Stimulated activated CD8-positive, alpha-beta memory T cell treated with anti-CD3 and anti-CD28 coated beads, Interleukin-4, amount 100 ng/mL, for 4 hours (primary cell): ENCODE measurements at regions not wholly inside any gene's neighbourhood (a gene's known extent, or its start where the extent isn't known, plus 50 kb on each side); places are given as distances from the start of the nearest gene placed in this dataset.

Experiments used
- DNase-seq, 2 donors: peaks; one replicate each; pipeline ENCODE4 v3.0.0-alpha.2; 2020; ENCODE audit warnings: low read depth in 2 of 2, low spot score in 1 of 2

DNA sequence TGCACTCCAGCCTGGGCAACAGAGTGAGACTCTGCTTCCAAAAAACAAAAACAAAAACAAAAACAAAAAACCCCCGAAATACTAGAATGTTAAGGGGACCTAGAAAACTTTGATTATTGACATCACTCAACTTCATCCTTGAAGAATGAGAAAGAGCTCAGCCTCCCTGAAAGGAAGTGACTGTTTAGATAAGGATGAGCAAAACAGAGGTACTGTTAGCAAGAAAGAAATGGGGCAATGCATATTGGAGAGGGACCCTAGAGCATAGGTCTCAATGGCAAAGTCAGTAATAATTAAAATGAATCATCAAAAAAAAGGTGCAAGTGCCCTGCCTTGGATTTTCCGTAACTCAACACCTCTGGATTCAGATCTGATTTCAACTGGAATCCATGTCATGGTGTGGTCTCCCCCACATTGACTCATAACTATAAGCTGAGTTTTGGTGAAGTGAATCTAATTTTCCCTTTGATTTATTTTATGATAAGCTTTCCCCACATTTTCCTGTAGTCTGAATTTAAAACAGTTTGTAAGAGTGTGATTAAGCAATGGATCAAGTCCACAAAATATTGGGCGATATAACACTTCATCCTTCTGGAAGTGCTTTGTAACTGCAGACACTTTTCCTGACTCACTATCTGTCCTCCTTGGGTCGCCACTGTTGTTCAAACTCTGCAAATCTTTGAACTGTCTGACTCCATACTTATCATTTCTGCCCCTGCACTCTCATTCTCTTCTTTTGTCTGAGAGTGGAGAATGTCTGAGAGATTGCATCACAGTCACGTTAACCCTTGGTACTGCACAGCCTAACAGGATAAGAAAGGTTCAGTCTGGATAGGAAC lies 224.8 kb upstream of the LYZL1 start:
- no peak for DNase-seq

DNA sequence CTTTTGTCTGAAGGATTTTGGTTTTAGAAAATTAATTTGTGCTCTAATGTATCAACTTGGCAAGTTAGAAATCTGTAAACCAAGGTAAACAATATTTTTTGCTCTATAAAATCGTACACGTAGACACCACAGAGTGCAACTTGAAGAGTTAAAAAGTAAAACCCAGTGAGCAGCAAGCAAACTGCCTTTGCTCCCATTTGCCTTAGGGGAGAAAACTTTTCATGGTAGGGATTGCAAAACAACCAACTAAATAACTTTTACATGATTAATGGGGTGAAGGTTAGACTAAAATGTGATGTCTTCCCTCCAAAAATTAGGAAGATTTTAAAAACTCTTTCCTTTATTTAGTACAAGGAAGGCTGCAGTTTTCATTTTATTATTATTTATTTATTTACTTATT lies 224.2 kb upstream of the LYZL1 start:
- DNase-seq = no peak

DNA sequence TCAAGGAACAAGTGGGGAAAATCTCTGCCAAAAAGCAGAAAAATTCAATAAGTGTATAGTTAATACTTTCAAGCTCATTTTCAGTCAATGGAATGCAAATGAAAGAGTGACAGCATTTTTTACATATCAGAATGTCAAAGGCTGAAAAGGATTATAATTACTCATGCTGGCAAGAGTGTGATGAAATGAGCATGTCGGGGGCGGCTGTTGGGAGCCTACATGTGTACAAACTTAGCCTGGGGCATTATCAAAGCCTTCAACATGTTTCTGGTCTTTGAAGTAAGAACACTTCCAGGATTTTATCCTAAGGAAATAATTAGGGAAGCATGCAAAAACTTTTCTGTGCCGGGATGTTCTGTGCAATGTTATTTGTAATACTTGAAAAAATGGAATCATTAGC lies 221.7 kb upstream of the LYZL1 start:
- DNase-seq = no peak

DNA sequence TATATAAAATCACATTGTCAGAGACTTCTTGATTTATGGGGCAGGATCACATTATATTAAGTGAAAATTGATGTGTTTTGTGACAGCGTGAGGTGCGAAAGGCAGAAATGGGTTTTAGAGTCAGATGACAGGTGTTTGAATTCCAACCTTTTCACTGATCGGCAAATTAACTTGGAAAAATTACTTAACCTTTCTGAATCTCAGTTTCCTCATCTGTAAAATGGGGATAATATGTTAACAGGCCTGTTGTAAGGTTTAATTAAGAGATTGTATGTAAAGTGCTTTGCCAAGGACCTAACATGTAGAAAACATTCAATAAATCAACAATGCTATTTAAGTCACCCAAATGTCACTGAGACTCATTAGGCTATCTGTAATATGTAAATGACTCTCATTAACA lies 221.2 kb upstream of the LYZL1 start:
- DNase-seq = no peak

DNA sequence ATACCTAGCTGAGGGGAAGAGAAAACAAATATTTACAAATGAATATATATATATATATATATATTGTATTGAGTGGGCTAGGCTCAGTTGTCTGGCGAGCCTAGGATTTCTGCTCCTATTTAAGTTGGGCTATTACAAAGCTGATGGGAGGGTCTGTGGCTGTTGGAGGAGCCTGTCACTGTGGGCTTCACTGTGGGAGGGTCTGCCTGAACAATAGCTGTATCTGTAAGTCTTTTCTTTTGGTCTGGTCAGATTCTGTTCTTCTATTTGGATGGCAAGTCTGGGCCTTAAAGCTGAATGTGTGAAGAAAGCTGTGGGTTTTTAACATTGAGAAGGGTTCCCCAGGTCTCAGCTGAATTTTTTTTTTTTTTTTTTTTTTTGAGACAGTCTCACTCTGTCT lies 220.6 kb upstream of the LYZL1 start:
- DNase-seq = no peak

DNA sequence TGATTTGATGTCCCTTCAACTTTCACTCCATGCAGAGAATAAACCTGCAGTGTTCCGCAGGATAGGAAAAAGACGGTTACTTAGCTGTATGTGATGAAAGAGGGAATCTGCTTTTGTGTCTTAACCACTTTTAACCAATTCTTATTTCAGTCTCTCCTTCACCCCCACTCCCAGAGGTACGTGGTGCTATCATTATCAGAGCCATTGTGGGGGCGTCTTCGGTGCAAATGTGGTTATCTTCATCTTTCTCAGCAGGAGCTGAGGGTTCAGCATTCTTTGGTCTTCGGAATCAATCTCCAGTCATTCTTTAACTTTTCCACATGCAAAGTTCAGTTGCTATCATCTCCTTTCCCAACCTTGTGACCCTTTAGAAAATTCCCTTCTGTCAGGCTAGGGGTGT lies 219.9 kb upstream of the LYZL1 start:
- DNase-seq = no peak

DNA sequence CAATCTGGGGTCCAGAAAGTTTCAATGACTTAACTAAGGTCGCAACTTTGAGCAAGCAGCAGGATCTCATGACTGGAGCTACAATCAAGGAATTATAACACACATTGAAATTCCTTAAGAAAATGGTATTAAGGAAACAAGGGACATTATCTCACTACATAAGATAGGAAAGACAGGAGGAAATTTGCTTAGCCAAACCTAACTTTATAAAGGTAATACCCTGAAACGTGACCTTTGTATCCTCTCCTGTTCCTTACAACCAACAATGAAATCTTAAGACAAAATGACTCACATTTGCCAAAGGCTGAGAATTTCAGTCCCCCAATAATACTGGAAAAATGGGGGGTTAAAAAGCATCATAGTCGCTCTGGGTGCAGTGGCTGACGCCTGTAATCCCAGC lies 218.9 kb upstream of the LYZL1 start:
- no peak for DNase-seq

DNA sequence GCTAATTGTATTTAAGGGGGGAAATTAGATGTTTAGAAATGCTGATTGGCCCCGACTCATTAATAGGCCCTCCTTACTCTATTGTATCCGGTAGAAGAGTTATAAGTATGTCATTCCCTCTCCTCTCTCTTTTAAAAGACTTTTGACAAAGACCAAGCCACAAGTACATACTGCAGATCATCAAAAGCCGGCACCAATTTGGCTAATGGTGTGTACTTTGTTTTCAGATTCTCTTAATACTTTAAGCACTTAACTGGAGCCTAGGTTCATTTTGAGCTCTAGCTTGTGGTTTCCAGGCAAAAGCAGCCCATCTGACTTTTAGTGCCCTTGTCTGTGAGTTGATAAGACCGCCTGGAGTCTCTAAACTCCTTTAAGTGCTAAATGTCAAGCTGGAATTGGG lies 210.0 kb upstream of the LYZL1 start:
- DNase-seq = no peak

DNA sequence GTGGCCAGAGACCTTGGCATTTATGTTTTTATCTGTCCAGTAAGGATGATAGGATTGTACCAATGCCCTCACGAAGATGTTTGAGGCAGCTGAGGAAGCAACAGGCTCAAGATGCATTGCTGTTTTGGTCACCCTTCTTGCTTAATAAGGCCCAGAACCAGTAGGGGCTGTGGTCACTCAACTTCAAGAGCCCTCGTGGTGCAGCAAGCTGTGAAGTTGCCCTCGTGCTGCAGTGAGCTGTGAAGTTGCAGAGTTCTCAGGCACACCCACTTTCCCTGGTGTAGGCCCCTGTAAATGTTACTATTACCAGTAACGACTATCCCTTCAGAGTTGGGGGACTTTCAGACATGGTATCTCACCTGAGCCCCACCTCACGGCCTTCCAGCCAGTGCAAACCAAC lies 207.6 kb upstream of the LYZL1 start:
- no peak for DNase-seq

DNA sequence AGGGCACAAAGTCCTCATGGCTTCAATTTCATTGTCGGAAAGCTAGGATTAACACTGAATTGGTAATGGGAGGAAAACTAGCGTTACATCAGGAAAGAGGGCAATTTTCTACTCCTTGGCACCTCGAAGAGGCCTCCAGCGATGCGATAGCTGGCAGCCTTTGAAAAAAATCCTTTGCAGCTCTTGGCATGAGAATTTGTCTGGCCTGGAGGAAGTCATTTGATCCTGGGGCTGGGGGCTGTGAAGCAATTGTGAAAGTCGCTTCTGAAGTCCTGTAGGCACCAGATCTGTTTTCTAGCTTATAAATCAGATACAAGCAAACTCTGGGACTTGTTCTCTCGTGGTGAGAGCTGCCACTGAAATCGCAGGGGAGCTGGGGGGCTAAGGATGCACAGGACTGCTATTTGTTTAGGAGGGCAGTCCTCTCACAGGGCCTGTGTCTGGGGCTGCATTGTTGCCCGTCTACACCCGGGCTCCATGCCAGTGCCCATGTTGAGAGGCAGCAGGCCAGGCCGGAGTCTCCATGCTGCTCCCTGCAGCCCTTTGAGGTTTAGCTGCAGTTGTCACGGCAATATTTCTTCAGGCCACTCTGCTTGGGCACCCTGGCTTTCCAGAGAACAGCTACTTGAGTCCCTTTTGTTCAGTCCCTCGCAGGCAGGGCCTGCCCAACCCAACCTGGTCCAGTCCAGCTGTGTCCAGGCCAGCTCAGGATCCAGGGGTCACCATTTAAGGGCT lies 206.8 kb upstream of the LYZL1 start:
- no peak for DNase-seq

DNA sequence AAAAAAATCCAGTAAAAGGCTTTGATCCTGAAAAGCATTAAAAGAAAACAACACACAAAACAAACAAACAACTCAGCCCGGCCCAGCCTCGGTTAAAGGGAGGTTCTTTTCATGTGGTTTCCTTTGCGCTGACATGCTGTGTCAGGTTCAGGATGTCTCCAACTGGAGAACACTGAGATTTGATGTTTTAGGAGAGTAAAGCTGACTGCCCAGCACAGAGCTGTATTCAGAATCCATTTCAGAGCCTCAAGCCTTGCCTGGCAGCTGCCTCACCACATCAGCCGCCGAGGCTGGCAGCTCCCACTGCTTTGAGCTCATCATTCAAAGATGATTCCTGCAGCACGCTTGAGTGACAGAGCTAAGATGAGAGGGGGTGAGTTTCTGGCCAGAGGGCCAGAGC lies 205.8 kb upstream of the LYZL1 start:
- no peak for DNase-seq

DNA sequence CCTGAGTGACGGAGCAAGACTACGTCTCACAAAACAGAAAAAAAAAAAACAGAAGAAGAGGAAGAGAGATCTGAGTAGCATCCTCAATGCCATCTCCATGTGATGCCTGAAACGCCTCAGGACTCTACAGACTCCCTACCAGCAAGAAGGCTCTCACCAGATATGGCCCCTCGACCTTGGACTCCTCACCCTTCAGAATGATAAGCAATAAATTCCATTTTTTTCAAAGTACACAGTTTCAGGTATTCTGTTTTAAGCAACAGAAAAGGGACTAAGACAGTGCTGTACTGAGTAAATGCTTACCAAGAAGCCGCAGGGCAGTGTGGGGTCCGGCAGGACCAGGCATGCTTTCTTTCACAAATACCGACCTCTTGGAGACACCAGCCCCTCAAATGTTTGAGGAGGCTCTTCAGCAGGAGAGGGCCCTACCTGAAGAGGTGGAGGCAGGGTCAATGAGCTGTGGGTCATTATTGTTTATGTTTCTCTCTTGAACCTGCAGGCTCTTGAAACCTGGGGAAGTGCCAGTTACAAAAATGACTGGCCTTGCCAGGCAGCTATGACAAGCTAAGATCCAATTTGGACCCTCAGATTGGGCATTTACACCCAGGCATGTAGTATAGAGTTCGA lies 204.1 kb upstream of the LYZL1 start:
- DNase-seq = no peak

DNA sequence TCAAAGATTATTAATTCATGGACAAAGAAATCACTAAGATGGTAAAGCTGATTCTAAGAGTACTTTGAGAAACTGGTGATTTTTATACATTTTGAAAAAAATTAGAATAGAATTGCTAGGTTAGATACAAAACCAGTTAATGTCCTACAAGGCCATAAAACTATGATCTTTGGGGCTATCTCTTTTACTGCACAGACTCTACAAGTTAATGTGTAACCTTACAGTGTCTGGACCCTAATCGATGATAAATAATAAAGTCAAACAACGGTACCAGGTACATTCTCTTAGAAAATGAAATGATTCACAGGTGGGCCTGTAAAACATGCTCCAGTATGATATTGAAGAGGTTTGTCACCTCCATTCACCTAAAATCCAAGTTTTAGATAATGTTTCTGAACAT lies 199.8 kb upstream of the LYZL1 start:
- DNase-seq = no peak

DNA sequence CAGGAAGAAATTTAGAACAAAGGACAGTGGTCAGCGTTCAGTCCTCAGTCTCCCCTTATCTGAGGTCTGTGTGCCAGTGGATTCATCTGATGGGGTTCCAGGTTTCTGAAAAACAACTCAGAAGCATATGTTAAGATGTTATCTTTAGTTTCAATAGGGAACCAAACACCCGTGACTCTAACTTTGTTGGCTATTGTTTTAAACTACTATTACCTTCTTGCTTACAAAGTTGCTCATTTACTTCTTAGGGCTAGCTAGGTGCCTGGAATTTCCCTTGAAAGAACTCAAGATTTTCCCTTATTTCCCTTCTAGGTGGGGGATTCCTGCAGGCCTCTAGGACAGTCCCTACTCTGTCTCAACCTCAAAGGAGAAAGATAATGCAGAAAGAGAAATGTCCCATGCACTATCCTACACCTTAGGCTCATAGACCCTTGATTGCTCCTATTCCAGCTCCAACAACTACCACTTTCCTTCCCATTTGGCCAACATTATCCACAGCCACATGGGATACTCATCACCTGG lies 192.5 kb upstream of the LYZL1 start:
- no peak for DNase-seq

DNA sequence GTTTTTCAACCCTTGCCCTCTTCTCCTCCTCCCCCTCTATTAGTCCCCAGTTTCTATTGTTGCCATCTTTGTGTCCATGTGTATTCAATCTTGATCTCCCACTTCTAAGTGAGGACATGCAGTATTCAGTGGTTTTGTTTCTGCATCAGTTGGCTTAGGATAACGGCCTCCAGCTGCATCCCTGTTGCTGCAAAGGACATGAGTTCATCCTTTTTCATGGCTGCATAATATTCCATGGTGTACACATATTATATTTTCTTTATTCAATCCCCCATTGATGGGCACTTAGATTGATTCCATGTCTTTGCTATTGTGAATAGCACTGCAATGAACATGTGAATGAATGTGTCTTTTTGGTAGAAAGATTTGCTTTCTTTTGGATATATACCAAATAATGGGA lies 190.4 kb upstream of the LYZL1 start:
- no peak for DNase-seq

DNA sequence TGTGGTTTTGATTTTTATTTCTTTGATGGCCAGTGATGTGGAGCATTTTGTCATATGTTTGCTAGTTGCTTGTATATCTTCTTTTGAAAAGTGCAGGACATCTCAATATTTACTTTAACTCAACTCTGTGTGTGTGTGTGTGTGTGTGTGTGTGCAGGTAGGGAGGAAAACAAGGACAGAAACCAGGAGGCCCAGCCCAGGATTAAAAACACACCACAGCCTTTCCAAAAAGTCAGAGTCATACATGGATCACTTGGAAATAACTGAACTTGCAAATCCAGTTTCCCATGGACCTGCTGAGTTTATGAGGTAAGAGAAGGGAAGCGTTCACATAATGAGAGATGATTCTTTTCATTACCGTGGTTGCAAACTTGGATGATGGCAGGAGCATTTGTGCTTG lies 189.9 kb upstream of the LYZL1 start:
- DNase-seq = no peak

DNA sequence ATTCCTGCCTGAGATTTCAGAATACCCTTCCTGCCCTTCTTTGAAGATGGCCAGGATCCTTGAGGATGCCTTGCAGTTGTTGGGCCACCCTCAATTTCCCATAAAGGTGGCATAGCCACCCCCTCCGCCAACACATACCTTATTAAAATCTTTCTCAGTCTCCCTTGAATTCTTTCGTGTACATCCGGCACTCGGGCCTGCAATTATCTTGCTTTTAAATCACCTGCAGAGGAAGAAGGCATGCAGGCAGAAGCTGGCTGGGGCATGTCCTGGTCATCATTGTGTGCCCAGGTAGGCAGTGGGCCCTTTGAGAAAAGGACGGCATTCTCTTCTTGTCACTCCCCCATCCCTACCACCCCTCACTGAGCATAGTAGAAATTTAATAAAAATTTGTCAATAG lies 189.5 kb upstream of the LYZL1 start:
- no peak for DNase-seq

DNA sequence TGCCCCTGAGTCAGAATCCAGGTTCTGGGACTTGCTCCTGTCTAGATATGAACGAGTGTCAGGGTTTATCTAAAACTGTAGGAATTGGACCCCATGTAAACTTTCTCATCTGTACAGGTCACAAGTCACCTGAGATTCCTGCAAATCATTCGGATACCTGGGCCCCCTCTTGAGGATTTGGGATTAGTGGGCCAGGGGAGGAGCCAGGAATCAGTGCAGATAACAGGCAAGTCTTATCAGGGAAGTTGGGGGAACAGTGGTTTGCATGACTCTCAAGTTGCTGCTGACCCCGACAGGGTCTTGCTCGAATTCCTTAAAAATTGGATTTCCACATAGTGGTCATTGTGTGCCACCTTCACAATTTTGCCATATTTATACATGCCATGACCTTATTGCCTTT lies 188.4 kb upstream of the LYZL1 start:
- no peak for DNase-seq

DNA sequence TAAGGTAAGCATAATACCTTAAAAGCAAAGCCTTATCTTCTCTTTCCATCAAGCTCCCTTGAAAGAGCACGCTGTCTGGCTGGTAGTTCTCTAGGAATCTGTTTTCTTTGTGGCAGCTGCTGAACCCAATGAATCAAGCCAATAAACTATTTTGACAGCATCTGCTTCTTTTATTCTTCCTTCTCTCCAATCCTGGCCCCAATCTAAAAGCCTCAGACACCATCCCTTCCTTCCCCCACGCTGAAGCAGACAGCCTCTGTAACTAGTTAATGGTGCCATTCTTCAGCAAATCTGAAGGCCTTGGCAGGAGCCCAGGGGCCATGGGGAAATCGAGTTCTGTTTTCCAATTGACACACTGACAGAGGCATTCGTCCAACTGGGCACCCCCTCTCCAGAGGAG lies 186.6 kb upstream of the LYZL1 start:
- no peak for DNase-seq

DNA sequence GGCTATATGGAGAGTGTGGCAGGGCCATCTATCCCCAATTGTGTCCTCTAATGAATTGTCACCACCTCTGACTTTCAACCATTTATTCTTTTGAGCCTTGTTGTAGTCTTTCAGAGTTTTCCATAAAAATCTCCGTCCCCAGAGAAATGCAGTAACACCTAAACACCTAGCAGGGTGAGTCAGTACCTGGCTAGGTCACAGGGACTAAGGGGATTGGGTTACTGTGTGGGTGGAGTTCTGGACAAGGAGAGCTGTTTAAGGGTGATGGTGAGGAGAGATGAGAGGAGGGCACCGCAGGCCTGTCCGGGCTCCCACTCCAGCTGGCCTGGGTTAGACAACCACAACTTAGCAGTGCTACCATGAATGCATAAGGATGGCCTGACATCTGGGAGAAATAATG lies 186.2 kb upstream of the LYZL1 start:
- DNase-seq = no peak

DNA sequence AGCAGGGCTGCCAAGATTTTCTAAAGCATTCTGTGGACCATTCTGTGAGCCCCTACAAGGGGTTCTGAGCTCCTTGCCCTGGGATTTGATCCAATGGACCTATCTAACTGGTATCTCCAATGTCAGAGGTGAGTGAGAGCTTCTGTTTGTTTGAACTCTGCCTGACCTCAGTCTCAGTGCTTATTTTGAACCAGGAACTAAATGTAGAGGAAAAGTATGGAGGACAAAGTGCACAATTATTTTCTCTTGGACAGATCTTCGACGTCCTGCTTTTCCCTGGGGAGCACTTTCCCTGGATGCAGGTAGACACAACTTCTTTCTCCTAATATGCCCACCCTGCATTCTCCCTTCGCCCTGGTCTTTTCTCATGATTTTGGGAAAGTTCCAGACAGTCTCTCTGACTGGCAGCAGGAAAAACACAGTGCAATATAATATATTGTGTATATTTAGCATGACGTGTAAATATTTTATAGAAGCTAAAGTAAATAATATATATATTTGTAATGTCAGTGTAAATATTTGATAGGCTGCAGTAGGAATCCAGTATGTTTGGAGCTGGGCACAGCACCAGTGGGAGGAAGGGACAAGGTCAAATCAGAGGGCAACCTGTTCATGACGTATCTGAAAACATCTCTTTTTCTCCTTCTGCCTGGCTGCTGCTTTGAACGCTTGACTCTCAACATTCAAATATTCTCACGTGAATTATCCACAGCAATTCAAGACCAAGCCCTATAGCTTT lies 184.0 kb upstream of the LYZL1 start:
- no peak for DNase-seq
